OCI-LY1 (cell line): ENCODE measurements at regions not wholly inside any gene's neighbourhood (a gene's known extent, or its start where the extent isn't known, plus 50 kb on each side); places are given as distances from the start of the nearest gene placed in this dataset.

Experiments used
- H2AFZ ChIP-seq: fragments of 200-600 bp; sonication (generic), shearing (Covaris generic); 2 replicates; pipeline ENCODE4 v1.6.0; 2014; ENCODE audit warnings: antibody characterized with exemption, mild to moderate bottlenecking, low read length
- H3F3A ChIP-seq: fragments of 200-600 bp; sonication (generic), shearing (Covaris generic); 2 replicates; pipeline ENCODE4 v1.6.0; 2014; ENCODE audit warnings: mild to moderate bottlenecking, antibody characterized with exemption, low read length, moderate library complexity; ENCODE audit not compliant: insufficient read depth
- H3K27ac ChIP-seq: fragments of 200-600 bp; sonication (generic); 2 replicates; pipeline ENCODE4 v1.5.1; 2014; ENCODE audit warnings: low read length, mixed run types, mild to moderate bottlenecking, low read depth; ENCODE audit not compliant: poor library complexity, severe bottlenecking
- H3K27me3 ChIP-seq: fragments of 200-600 bp; sonication (generic); 2 replicates; pipeline ENCODE4 v1.6.0; 2014; ENCODE audit warnings: antibody characterized with exemption, mild to moderate bottlenecking, low read length, moderate library complexity; ENCODE audit not compliant: insufficient read depth
- H3K36me3 ChIP-seq: fragments of 200-600 bp; sonication (generic); 2 replicates; pipeline ENCODE4 v1.6.1; 2014; ENCODE audit warnings: mild to moderate bottlenecking, antibody characterized with exemption, low read length, moderate library complexity, mixed read lengths; ENCODE audit not compliant: insufficient read depth
- H3K4me1 ChIP-seq: fragments of 200-600 bp; sonication (generic); 2 replicates; pipeline ENCODE4 v1.5.1; 2014; ENCODE audit warnings: mild to moderate bottlenecking, low read length, moderate library complexity; ENCODE audit not compliant: insufficient read depth, severe bottlenecking
- H3K4me2 ChIP-seq: fragments of 200-600 bp; sonication (generic), shearing (Covaris generic); 2 replicates; pipeline ENCODE4 v1.6.1; 2014; ENCODE audit warnings: low read length
- H3K4me3 ChIP-seq: fragments of 200-600 bp; sonication (generic); 2 replicates; pipeline ENCODE4 v1.5.1; 2014; ENCODE audit warnings: low read length, low read depth, mild to moderate bottlenecking, mixed read lengths; ENCODE audit not compliant: poor library complexity, severe bottlenecking
- H3K79me2 ChIP-seq: fragments of 200-600 bp; shearing (Covaris generic); 2 replicates; pipeline ENCODE4 v1.6.1; 2016; ENCODE audit warnings: mixed run types, low read length, mixed read lengths; ENCODE audit not compliant: insufficient read depth
- H3K9ac ChIP-seq: fragments of 200-600 bp; sonication (generic), shearing (Covaris generic); 2 replicates; pipeline ENCODE4 v1.6.1; 2014; ENCODE audit warnings: mild to moderate bottlenecking, low read length, mixed read lengths
- H3K9me2 ChIP-seq: fragments of 200-600 bp; sonication (generic), shearing (Covaris generic); 2 replicates; pipeline ENCODE4 v1.6.1; 2014; ENCODE audit warnings: low read depth, mild to moderate bottlenecking, low read length, mixed read lengths
- H3K9me3 ChIP-seq: fragments of 200-600 bp; shearing (Covaris generic); 2 replicates; pipeline ENCODE4 v1.6.1; 2014; ENCODE audit warnings: low read length, mixed read lengths
- H4K20me1 ChIP-seq: fragments of 200-600 bp; sonication (generic), shearing (Covaris generic); 2 replicates; pipeline ENCODE4 v1.6.0; 2016; ENCODE audit warnings: mild to moderate bottlenecking, low read length; ENCODE audit not compliant: insufficient read depth
- CTCF ChIP-seq: fragments of 200-600 bp; sonication (generic), shearing (Covaris generic); IDR thresholded peaks from 2 replicates; pipeline ENCODE4 v1.5.1; 2017; ENCODE audit warnings: mild to moderate bottlenecking, antibody characterized with exemption, low read length, moderate library complexity, mixed read lengths
- EZH2 ChIP-seq: fragments of 200-600 bp; sonication (generic), shearing (Covaris generic); IDR thresholded peaks from 2 replicates; pipeline ENCODE4 v1.8.0; 2017; ENCODE audit warnings: borderline replicate concordance, mixed run types, mild to moderate bottlenecking, antibody characterized with exemption, low read length, moderate library complexity, mixed read lengths

DNA sequence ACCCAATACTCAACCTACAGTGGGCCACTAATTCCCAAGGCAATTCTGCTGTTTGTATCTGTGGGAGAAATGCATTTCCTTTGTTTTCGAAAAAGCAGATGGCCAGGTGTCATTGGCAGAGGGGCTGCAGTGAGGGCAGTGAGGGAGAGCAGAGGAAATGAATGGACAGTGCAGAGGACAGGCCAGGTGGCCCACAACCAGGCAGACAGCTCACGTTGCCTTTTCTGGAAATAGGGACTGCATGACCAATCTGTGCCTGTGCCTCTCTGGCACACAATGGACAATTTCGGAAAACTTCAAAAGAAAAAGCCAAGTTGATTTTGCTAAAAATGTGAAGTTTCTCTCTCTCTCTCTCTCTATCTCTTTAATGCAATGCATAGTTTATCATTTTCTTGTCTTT lies 52.6 kb upstream of the ETS2 start:
- no peaks in the 10 kb centered on the region for H4K20me1 ChIP-seq
- H3K79me2 ChIP-seq, result no peaks in the 10 kb centered on the region
- no peaks in the 10 kb centered on the region for H3K9me2 ChIP-seq
- no peak overlapping the region for H3K4me2 ChIP-seq
- no peak overlapping the region for H3K27ac ChIP-seq
- H3K27me3 ChIP-seq, result no peaks in the 10 kb centered on the region
- H3K4me1 ChIP-seq, result no peaks in the 10 kb centered on the region
- H3K9me3 ChIP-seq, result no peaks in the 10 kb centered on the region
- H3F3A ChIP-seq, result no peaks in the 10 kb centered on the region
- H3K4me3 ChIP-seq, result no peak overlapping the region
- no peak overlapping the region for H2AFZ ChIP-seq
- H3K36me3 ChIP-seq, result no peaks in the 10 kb centered on the region
- no peak for TF ChIP-seq EZH2
- no peak for TF ChIP-seq CTCF
- no peak overlapping the region for H3K9ac ChIP-seq

DNA sequence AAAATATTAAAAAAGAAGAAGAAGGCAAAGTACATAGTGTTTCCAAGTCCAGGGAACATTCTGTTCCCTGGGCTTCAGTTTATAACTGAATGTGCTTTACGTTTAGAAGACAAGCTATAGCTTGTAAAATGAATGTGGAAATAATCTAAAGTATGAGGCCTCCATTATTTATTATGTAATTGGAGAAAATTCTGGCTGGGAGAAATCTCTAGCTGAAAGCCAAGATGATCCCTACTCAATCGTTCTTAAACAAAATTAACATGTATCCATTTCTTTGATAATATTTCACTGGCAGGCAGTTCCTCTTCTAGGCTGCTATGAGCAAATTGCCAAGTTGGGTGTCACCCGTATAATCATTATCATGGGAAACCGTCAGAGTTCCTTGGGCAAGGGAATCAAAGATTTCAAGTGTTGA lies 52.2 kb upstream of the ETS2 start:
- Histone ChIP-seq H3K79me2 (no peaks in the 10 kb centered on the region), H3K36me3 (no peaks in the 10 kb centered on the region), H2AFZ (no peak overlapping the region), H3K9me2 (no peaks in the 10 kb centered on the region), H4K20me1 (no peaks in the 10 kb centered on the region), H3K9ac (no peak overlapping the region), H3K4me1 (no peaks in the 10 kb centered on the region), H3K27ac (no peak overlapping the region), H3K27me3 (no peaks in the 10 kb centered on the region), H3F3A (no peaks in the 10 kb centered on the region), H3K4me2 (no peak overlapping the region), H3K4me3 (no peak overlapping the region), H3K9me3 (no peaks in the 10 kb centered on the region)
- TF ChIP-seq EZH2 (no peak), CTCF (no peak)
